Endothelial cell of hepatic sinusoid (primary cell): ENCODE measurements at regions not wholly inside any gene's neighbourhood (a gene's known extent, or its start where the extent isn't known, plus 50 kb on each side); places are given as distances from the start of the nearest gene placed in this dataset.

Experiments used
- in situ Hi-C: cut with HindIII; loops from 2 replicates; pipeline ENCODE4 v1.10.0; 2017; ENCODE audit warnings: low sequenced_read_pairs

- in situ Hi-C loops: no loop called here
Observed at GRCh38 chr4:58561170-58561569, 1451.0 kb upstream of the IGFBP7 start.

GRCh38 chr4:58560736-58561135 is 1450.6 kb upstream of the IGFBP7 start:
- in situ Hi-C loops: no loop called here

- in situ Hi-C loops: loop anchor here (10.0 kb wide), 1 partner anchor 61 kb away; no protein-coding TSS in a partner anchor
Observed at GRCh38 chr4:58553679-58554078, 1443.5 kb upstream of the IGFBP7 start.

- in situ Hi-C loops: loop anchor here (10.0 kb wide), 1 partner anchor 62 kb away; no protein-coding TSS in a partner anchor
Observed at GRCh38 chr4:58553031-58553430, 1442.8 kb upstream of the IGFBP7 start.

GRCh38 chr4:58551676-58552075 is 1441.5 kb upstream of the IGFBP7 start:
- in situ Hi-C loops: loop anchor here (10.0 kb wide), 1 partner anchor 63 kb away; no protein-coding TSS in a partner anchor

GRCh38 chr4:58543465-58543864 is 1433.3 kb upstream of the IGFBP7 start:
- in situ Hi-C loops: no loop called here

- in situ Hi-C loops: no loop called here
Observed at GRCh38 chr4:58541926-58542325, 1431.7 kb upstream of the IGFBP7 start.

- in situ Hi-C loops: no loop called here
Observed at GRCh38 chr4:58522765-58523382, 1412.7 kb upstream of the IGFBP7 start.

- in situ Hi-C loops: no loop called here
Observed at GRCh38 chr4:58515226-58515625, 1405.0 kb upstream of the IGFBP7 start.

- in situ Hi-C loops: no loop called here
Observed at GRCh38 chr4:58514299-58514698, 1404.1 kb upstream of the IGFBP7 start.

GRCh38 chr4:58510652-58511051 is 1400.5 kb upstream of the IGFBP7 start:
- in situ Hi-C loops: no loop called here

- in situ Hi-C loops: no loop called here
Observed at GRCh38 chr4:58507079-58507478, 1396.9 kb upstream of the IGFBP7 start.

- in situ Hi-C loops: no loop called here
Observed at GRCh38 chr4:58502839-58503238, 1392.7 kb upstream of the IGFBP7 start.

GRCh38 chr4:58499182-58499581 is 1389.0 kb upstream of the IGFBP7 start:
- in situ Hi-C loops: no loop called here

GRCh38 chr4:58491620-58492019 is 1381.4 kb upstream of the IGFBP7 start:
- in situ Hi-C loops: no loop called here

GRCh38 chr4:58477950-58478349 is 1367.8 kb upstream of the IGFBP7 start:
- in situ Hi-C loops: no loop called here

- in situ Hi-C loops: no loop called here
Observed at GRCh38 chr4:58477513-58477912, 1367.3 kb upstream of the IGFBP7 start.

GRCh38 chr4:58475097-58475496 is 1364.9 kb upstream of the IGFBP7 start:
- in situ Hi-C loops: no loop called here

- in situ Hi-C loops: no loop called here
Observed at GRCh38 chr4:58465031-58465430, 1354.8 kb upstream of the IGFBP7 start.

GRCh38 chr4:58456727-58457384 is 1346.7 kb upstream of the IGFBP7 start:
- in situ Hi-C loops: no loop called here

GRCh38 chr4:58453956-58454355 is 1343.8 kb upstream of the IGFBP7 start:
- in situ Hi-C loops: no loop called here

GRCh38 chr4:58451707-58452106 is 1341.5 kb upstream of the IGFBP7 start:
- in situ Hi-C loops: no loop called here

- in situ Hi-C loops: no loop called here
Observed at GRCh38 chr4:58435871-58436270, 1325.7 kb upstream of the IGFBP7 start.
